ENCODE measurements at regions not wholly inside any gene's neighbourhood (a gene's known extent, or its start where the extent isn't known, plus 50 kb on each side); places are given as distances from the start of the nearest gene placed in this dataset.
"Not testable (repeated sequence)": the region's sequence is repeated elsewhere in the genome, so short reads cannot be mapped to it uniquely, and the experiment has no call there.

DNA sequence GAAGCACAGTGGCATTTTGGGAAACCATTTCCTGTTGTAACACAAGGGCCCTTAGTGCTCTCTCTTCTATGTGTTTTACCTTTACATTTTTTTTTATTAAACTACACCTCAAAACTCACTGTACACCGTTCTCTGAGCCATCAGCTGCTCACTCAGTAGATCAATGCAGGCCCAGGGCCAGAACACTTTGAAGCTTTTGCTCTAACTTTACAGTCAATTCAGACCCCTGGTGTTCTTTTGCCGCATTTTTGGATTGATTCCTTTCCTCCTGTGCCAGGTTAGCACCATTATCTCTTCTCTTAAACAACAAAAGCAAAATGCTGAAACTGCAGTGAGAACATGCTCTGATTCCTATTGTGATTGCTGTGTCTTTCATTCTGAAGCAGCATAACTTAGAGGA is 269.8 kb upstream of the RGMB start:
- no peak for DNase-seq

DNA sequence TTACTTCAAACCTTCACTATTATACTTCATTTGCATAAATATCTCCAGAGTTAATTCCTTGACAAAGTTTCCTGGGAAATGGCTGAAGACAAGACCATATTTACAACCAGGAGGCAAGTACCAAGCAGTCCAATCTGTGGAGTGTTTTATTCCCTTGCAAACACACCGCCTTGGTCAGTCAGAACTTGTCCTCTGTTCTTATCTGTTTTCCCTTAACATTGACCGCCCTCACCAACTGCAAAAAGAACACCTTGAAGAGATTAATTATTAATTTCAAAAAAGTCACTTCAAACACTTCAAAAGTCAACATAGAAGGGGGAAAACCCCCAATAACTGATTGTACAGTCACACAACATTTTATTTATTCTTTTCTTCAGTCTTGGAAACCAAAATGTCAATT is 269.0 kb upstream of the RGMB start:
- DNase-seq: no peak

DNA sequence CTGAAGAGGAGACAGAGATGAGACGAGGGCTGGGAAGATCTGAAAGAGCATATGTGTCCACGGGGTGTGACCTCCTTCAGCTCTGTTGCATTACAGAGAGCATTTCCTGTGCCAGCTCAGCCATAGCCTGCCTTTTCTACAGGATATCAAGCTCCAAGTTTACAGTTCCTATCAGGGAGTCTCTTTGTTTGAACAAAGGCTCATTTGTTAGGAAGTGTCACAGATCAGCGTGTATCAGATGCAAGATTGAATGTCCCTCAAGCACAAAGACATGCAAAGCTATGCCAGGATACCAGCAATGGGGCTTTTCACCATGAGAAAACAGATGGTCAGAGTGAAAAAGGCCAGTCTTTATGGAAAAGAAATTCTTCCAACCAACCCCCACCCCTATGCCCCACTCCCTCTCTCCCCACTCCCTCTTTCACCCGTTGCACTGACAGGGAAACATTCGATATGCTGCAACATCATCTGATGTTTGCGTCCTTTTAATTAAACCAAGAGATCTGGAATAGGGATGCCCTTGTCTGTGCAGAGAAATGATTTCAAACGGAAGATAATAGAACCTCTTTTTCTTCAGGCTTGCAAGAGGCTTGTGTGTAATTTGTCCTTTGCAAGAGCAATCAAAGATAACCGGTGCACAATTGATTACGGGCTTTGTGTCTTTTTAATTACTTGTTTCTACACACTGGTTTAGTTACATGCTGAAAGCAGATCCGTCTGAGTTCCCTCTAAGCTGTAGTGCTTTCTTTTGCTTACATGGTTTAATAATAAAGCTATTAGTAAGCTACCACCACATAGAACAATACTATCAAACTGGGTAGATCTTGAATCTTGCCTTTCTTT is 263.1 kb upstream of the RGMB start:
- peak; percentile 12 for DNase-seq

DNA sequence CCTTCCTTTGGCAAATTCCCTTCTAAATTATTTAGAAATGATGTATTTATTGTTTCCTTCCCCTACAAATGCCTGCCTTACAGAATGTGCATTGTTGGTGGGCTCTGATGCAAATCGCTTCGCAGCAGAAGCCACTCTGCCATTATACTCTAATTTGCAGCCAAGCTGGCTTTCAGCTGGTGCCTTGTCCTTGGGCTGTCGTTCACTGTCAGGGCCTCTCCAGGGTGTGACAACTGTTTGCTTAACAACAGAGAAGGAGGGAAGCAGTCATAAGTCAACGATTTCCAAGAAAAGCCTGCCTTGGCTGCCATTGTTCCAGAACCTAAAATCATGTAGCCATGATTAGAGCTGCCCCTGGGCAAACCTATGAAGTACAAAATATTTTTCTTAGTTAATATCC is 260.1 kb upstream of the RGMB start:
- no peak for DNase-seq

DNA sequence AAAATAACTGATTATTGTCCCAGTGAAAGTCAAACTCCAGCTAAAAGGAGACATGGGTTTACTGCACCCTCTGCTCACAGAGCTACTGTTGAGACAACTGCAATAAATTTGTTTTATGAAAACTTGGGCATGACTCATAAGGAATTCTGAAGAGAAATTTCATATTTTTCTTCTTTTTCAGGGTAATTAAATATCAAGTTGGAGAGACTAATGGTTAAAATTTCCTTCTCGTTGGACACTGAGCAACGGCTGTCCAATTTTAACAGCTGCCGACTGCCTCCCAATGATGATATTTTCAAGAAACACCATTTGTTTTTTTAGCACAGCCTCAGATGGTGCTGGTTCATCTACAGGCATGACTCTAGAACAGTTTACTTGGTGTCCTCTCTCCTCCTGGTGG is 259.2 kb upstream of the RGMB start:
- no peak for DNase-seq

DNA sequence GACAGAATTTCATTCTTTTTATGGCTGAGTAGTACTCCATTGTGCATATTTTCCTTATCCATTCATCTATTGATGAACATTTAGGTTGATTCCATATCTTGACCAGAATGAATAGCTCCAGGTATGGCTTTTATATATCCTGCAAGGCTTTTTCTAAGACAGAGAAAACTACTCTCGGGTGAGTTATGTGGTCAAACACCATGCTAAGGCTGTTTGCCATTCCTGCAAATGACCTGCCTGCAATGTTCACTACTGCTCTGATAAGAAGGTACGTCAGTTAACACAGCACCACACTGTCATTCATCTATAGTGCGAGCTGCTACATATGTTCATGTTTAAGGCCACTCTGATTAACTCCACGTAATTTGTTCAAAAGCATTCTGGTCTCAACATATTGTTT is 256.8 kb upstream of the RGMB start:
- no peak for DNase-seq

DNA sequence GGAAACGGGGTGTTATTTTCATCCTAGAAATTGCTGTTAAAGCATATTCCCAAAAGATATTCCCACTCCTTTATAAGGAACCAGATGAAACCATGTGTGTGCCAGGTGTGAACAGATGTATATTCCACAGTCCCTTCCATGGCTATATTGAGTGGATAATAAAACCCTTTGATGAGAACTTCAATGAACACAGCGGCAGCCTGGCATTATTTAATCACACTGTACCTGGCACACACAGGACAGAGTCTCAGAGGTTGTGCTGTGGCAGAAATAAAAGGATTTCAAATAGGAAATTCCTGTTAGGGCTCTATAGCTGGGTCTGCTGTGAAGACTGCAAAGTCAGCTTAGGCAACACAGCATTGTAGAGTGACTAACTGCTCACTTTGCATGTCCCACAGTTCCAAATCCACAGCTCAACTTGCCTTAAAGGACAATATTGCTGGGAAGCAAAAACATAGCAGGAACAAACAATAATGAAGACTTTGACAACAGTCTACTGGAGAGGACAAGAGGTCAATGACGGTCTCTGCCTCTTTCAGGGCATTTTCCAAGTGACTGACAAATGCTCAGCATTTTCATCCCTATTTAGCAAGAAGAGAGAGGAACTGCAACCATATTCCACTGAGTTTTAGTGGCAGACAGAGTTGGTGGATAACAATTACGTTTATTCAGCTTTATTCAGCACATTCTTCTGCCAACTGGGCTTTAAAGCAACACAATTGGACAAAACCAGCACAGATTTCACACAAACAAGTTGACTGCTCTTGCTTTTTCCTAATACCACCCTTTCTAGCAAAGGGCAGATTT is 255.7 kb upstream of the RGMB start:
- DNase-seq: no peak

DNA sequence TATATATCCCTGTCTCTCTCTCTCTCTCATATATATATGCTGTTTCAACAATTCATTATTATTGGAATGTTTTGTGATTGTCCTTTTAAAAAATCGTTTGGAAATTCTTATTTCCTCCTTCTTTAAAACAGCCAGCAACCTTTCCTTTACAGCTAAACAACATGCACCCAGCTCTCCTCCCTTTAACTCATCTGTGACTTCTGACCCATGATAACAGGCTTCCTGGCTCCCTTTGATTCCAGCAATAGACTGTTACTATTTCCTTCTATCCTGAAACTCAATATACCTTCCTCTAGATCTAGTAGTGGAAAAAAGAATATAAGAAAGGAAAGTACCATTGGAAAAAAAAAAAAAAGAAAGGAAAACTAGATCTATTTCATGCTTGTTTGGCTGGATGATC is 254.7 kb upstream of the RGMB start:
- DNase-seq: no peak

DNA sequence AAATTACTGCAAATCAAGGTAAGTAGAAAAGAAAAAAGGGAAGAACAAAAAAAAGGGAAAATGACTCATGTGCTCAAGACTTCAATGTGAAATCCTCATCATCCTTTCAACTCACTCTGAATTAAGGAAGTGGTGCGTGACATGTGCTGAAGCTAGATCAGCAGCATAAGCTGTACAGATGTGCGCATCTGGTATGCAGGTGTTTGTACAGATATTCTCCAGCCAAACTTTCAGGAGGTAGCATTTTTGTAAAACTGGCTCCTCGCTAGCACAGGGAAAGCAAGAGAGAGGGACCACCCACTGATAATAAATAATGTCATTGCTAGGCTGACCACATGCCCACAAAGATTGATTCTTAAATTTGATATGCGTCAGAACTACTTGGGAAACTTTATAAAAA is 253.9 kb upstream of the RGMB start:
- no peak for DNase-seq

DNA sequence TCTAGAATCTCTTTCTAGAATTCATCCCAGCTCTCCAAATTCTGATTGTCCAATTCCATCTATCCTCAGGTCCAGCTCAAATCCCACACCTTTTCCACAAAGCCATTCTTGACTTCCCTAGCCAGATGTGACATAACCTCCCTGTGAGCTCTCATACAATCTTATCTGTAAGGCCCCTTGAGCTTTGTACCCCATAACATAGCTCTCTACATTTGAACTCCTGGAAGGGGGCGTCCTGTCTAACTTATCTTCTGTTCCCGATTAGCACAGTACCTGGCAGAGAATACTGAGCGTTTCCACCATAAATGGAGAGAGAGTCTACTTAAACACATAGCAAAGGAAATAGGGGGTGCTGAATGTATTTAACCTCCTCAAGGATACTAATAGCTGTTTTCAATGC is 251.6 kb upstream of the RGMB start:
- no peak for DNase-seq

DNA sequence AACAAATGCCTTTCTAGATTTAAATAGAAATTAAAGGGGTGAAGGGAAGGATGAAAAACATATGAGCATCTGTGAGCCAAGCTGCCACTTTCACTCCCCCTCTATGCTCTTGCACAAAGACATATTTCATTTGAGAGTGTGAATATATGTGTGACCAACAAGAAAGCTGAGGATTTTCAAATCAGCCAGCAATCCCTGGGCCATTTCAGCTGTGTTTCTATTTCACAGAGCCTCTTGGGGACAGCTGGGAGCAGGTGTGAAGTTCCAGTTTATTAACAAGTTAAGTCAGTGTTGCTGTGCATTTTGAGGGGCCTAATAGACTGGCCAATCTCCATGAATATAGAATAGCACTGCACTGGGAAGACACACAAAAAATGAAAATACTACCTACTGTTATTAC is 248.7 kb upstream of the RGMB start:
- no peak for DNase-seq

DNA sequence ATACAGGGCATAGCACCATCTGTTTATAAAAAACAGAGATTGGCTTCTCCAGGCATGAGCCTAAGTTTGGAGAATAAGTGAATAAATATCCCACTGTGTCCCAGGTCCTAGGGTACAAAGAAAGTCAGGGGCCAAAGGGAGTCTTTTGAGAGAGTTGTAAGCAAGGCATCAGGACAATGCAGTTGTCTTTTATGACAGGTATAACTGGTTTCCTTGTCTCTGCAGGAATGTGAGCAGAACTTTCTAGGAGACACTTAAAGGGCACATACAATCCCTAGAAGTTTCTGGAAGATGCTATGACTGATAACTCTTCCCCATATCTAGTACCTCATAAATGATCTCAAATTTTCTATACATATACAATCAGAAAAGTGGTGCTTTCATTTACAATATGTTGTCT is 245.6 kb upstream of the RGMB start:
- no peak for DNase-seq

DNA sequence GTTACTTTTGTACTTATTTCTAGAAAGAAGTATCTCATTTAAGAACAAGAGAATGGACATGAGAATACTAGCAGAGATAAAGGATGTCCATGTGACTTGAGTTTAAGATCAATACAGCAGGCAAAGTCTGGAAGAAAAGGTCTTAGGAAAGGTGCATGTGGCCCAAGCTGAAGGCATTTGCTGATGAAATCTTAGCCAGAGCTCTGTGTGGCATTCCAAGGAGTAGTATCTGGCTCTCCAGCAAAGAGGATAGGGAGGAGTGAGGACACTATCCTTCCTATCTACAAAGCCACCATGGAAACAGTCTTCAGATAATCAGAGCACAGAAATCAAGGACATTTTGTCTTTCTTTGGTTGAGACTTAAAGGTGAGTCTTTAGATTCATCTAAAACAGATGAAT is 244.1 kb upstream of the RGMB start:
- no peak for DNase-seq

DNA sequence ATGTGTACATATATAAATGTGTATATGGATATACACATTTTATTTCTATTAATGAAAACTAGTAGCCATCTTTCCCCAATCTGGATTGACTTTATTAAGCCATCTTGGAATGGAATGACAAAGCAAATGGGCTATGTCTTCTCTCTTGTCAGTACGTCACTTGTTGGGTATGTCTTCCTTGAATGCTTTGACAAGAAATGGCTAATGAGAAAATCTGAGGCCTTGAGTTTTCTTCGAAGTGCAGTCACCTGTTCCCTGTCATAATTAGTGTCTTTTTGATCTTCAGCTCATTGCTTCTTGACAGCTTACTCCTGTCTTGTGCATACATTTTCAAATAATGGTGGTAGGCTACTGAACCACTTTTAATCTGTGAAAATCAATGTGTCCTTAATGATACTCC is 243.2 kb upstream of the RGMB start:
- no peak for DNase-seq

DNA sequence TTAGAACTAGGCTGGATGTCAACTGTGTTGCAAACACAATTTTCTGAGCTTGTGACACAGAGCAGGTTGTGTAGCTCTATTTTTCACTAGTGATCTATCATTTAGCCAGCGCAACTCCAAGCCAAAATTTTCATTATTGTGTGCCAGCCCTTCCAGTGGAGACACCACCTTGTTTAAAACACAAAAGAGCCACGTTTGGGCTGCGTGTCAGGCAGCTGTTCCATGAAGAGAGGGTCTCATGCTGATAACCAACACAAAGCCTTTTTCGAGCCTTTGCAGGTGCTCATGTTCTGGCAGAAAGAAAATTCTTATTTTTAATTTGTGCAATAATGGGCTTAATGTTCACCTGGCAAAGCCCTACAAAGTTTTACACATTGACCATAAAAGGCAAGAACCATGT is 237.6 kb upstream of the RGMB start:
- DNase-seq: no peak

DNA sequence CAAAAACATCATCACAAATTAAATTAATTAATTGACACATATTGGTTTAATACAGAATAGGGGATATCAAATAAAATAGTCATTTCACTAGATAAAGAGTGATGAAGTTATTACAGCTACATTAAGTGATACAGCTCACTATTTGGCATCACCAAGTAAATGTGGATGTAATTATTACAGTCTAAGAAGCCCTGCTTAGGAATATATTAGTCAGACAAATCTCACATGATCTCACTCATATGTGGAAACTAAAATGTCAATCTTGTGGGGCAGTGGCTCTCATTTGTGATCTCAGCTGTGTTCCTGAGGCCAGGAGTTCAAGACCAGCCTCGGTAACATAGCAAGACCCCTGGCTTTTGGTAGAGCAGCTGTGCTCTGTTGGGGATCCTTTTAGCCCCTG is 233.4 kb upstream of the RGMB start:
- no peak for DNase-seq

DNA sequence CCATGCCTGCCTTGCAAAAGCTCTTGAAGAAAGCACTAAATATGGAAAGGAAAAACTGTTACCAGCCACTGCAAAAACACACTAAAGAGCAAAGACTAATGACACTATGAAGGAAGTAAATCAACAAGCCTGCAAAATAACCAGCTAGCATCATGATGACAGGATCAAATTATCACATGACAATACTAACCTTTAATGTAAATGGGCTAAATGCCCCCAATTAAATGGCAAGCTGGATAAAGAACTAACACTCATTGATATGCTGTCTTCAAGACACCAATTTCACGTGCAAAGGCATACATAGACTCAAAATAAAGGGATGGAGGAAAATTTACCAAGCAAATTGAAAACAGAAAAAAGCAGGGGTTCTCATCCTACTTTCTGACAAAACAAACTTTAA is 231.8 kb upstream of the RGMB start:
- no peak for DNase-seq

DNA sequence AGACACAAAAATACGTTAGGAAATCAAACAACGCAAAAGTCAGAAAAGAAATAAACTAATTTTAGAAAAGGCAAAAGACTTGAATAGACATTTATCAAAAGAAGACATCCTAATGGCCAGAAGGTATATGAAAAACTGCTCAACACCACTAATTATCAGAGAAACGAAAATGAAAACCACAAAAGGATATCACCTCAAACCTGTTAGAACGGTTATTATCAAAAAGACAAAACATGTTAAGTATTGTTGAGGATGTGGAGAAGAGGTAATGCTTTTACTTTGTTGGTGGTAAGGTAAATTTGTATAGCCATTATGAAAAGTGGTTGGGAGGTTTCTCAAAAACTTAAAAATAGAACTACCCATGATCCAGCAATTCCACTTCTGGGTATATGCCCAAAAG is 230.0 kb upstream of the RGMB start:
- DNase-seq: no peak

DNA sequence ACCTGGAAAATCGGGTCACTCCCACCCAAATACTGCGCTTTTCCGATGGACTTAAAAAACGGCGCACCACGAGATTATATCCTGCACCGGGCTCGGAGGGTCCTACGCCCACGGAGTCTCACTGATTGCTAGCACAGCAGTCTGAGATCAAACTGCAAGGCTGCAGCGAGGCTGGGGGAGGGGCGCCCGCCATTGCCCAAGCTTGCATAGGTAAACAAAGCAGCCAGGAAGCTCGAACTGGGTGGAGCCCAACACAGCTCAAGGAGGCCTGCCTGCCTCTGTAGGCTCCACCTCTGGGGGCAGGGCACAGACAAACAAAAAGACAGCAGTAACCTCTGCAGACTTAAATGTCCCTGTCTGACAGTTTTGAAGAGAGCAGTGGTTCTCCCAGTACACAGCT is 226.5 kb upstream of the RGMB start:
- DNase-seq: not testable (repeated sequence)

DNA sequence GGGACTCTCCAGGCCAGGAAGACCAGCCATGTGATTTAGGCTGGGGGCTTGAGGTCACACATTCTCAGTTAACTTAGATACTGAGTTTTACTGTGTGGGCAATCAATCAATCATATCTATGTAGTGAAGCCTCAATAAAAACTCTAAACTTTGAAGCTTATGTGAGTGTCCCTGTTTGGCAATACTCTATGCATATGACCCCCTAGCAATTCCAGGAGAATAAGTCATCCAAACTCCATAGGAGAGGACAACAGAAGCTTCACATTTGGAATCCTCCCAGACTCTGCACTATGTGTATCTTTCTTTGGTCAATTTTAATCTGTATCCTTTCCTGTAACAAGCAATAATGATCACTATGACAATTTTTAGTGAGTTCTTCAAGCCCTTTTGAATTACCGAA is 216.8 kb upstream of the RGMB start:
- DNase-seq: no peak

DNA sequence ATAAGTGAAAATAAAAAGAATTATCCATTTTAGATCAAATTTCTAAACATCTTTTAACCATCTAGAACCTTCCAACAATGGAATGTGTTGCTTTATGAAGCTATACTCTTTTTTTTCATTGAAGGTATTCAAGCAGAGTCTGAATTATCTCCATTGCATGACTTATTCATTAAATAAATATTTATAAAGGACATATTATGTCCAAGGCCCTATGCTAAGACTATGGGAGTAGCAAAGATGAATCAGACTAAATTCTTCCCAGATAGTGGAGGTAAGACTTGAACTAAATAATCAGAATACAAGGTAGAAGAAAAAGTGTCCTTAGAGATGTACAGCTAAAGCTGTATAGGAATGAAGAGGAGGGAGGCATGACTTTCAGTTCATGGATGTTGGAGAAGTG is 215.5 kb upstream of the RGMB start:
- DNase-seq: no peak

DNA sequence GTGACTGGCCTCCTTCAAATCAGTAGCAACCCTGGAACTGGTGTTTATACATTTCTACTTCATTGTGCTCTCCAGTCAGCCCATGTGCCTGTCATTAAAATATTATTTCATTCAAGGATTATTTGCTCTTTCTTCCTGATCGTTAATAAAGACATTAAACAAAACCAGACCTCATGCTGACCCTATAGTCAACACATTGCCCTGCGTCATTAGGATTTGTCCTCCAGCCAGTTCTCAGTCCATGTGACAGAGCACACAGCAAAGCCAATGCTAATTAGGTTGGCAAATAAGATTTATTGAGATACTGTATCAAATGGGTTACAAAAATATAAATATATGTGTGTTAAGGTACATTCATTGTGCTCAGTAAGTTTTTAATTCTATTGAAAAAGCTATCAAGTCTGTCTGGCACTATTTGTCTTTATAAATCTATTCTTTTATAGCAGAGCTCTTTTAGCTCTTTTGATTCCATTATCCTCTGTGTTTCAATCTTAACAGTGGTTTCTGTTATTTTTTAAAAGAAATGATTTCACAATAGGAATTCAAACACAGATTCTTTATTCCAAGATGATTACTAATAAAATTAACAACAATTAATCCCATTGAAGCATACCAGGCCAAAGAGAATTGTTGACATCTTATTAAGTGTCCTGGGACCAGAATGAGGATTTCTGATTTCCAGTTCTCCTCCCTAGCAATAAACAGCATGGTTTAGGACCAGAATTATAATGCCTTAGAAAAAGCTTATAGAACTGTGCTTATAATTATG is 209.4 kb upstream of the RGMB start:
- DNase-seq: no peak

DNA sequence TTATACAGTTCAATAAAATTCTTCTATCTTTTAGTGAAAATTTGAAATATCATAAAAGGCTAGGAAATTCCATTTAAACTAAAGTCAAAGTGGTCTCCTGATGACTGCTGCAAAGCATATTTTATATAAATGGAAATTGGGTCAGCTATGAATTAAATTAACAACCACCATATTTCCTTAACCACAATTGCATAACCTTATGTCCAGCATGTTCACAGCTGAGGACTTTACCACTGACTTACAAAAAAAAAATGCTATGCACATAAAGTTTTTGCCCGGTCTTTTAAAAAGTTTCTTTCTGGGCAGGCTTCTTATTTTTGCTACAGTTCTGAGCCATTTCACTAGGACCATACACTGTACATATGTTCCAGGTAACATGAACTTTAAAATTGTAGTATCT is 208.6 kb upstream of the RGMB start:
- DNase-seq: no peak

Measured in left kidney (tissue), 1 donor.